ENCODE measurements at regions not wholly inside any gene's neighbourhood (a gene's known extent, or its start where the extent isn't known, plus 50 kb on each side); places are given as distances from the start of the nearest gene placed in this dataset.

GRCh38 chr6:140182821-140183220 lies 808.4 kb upstream of the CITED2 start:
- TF ChIP-seq, protein P1, sequence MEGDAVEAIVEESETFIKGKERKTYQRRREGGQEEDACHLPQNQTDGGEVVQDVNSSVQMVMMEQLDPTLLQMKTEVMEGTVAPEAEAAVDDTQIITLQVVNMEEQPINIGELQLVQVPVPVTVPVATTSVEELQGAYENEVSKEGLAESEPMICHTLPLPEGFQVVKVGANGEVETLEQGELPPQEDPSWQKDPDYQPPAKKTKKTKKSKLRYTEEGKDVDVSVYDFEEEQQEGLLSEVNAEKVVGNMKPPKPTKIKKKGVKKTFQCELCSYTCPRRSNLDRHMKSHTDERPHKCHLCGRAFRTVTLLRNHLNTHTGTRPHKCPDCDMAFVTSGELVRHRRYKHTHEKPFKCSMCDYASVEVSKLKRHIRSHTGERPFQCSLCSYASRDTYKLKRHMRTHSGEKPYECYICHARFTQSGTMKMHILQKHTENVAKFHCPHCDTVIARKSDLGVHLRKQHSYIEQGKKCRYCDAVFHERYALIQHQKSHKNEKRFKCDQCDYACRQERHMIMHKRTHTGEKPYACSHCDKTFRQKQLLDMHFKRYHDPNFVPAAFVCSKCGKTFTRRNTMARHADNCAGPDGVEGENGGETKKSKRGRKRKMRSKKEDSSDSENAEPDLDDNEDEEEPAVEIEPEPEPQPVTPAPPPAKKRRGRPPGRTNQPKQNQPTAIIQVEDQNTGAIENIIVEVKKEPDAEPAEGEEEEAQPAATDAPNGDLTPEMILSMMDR (IDR thresholded peaks at IDR 0.05; ENCODE audit: borderline replicate concordance), result no peak
- intact Hi-C loops (cut with micrococcal nuclease), result no loop called here

DNA sequence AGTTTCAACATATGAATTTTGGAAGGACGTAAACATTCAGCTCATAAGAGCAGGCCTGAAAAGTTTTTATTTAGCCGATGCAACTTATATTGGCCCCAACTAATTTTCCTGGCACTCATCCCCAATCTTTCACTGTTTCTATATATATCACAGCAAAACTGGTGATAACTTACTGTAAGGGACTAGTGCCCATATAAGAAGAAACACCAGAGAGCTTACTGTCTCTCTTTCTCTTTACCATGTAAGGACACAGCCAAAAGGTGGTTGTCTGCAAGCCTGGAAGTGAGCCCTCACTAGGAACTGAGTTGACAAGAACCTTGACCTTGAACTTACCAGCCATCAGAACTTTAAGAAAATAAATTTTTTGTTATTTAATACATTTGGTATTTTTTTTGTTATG lies 807.4 kb upstream of the CITED2 start:
- Histone ChIP-seq H3K4me3 (no peak overlapping the region), H3K4me1 (no peaks in the 10 kb centered on the region), H3K9me3 (replicated peaks) (peaks cover under 1% of the 10 kb centered on the region), H3K36me3 (no peaks in the 10 kb centered on the region), H3K27me3 (ENCODE audit: low read depth) (no peaks in the 10 kb centered on the region), H3K27ac (replicated peaks) (no peak overlapping the region)
- TF ChIP-seq, protein P1 (IDR thresholded peaks at IDR 0.05; ENCODE audit: borderline replicate concordance), result no peak
- no peak for DNase-seq
- intact Hi-C loops (cut with micrococcal nuclease), result no loop called here

More at GRCh38 chr6:140182821-140183220, 808.4 kb upstream of the CITED2 start:
- Histone ChIP-seq H3K27ac (replicated peaks) (no peak overlapping the region), H3K4me1 (no peaks in the 10 kb centered on the region), H3K4me3 (no peak overlapping the region), H3K27me3 (ENCODE audit: low read depth) (no peaks in the 10 kb centered on the region), H3K9me3 (replicated peaks) (peaks cover 10% of the 10 kb centered on the region), H3K36me3 (no peaks in the 10 kb centered on the region)
- DNase-seq, result no peak

DNA sequence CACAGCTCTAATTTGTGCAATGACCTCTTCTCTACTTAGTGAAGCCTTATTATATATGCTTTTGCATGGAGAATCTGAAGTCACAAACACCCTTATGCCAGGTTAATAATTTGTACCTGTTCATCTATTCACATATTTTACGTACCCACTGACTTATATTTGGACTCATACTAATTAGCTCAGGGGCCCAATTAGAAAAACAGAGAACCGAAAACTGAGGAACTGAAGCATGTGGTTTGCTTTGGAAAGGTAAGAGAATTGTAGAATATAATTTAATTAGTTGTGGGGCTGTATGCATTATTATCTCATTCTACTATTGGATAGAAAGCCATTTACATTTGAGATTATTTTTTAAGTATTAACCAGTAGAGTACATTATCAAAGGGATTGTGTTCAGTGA lies 805.9 kb upstream of the CITED2 start:
- TF ChIP-seq, protein P1 (IDR thresholded peaks at IDR 0.05; ENCODE audit: borderline replicate concordance), result no peak
- H3K4me1 ChIP-seq, result no peaks in the 10 kb centered on the region
- no peaks in the 10 kb centered on the region for H3K36me3 ChIP-seq
- DNase-seq, result no peak
- no peak overlapping the region for H3K4me3 ChIP-seq
- H3K27me3 ChIP-seq (ENCODE audit: low read depth), result no peaks in the 10 kb centered on the region
- H3K9me3 ChIP-seq (replicated peaks), result no peaks in the 10 kb centered on the region
- intact Hi-C loops (cut with micrococcal nuclease), result no loop called here
- no peak overlapping the region for H3K27ac ChIP-seq (replicated peaks)

- Histone ChIP-seq H3K27ac (replicated peaks) (no peak overlapping the region), H3K36me3 (no peaks in the 10 kb centered on the region), H3K9me3 (replicated peaks) (no peaks in the 10 kb centered on the region), H3K4me1 (no peaks in the 10 kb centered on the region), H3K4me3 (no peak overlapping the region), H3K27me3 (ENCODE audit: low read depth) (no peaks in the 10 kb centered on the region)
- intact Hi-C loops (cut with micrococcal nuclease), result no loop called here
- DNase-seq, result no peak
- TF ChIP-seq, protein P1 (IDR thresholded peaks at IDR 0.05; ENCODE audit: borderline replicate concordance), result no peak
Measured at GRCh38 chr6:140178935-140179334, 804.5 kb upstream of the CITED2 start.

DNA sequence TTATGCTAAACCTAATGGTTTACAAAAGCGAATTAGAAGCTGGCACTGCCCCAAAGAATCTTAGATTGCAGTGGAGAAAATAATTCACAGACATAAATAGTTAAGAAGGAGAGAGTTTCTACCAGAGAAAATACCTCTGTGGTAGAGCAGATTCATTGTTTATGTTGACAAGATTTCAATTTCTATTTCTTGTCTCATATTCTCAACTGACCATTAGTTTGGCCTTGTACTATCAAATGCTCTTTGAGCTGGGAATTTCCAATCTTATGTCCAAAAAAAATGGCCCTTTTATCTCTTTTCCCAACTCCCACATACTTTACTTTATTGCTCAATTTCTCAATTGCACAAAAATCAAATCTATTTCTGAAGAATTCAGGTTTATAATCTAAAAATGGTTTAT lies 804.1 kb upstream of the CITED2 start:
- intact Hi-C loops (cut with micrococcal nuclease), result no loop called here
- DNase-seq, result no peak
- no peaks in the 10 kb centered on the region for H3K9me3 ChIP-seq (replicated peaks)
- TF ChIP-seq, protein P1 (IDR thresholded peaks at IDR 0.05; ENCODE audit: borderline replicate concordance), result no peak
- no peaks in the 10 kb centered on the region for H3K4me1 ChIP-seq
- H3K27ac ChIP-seq (replicated peaks), result no peak overlapping the region
- H3K27me3 ChIP-seq (ENCODE audit: low read depth), result no peaks in the 10 kb centered on the region
- H3K36me3 ChIP-seq, result no peaks in the 10 kb centered on the region
- H3K4me3 ChIP-seq, result no peak overlapping the region

- Histone ChIP-seq H3K9me3 (replicated peaks) (peaks cover 7% of the 10 kb centered on the region), H3K27ac (replicated peaks) (no peak overlapping the region), H3K27me3 (ENCODE audit: low read depth) (no peaks in the 10 kb centered on the region), H3K36me3 (no peaks in the 10 kb centered on the region), H3K4me1 (no peaks in the 10 kb centered on the region), H3K4me3 (no peak overlapping the region)
- TF ChIP-seq, protein P1 (IDR thresholded peaks at IDR 0.05; ENCODE audit: borderline replicate concordance), result no peak
- intact Hi-C loops (cut with micrococcal nuclease), result no loop called here
- DNase-seq, result no peak
Measured at GRCh38 chr6:140176306-140176705, 801.9 kb upstream of the CITED2 start.
